ENCODE measurements at regions not wholly inside any gene's neighbourhood (a gene's known extent, or its start where the extent isn't known, plus 50 kb on each side); places are given as distances from the start of the nearest gene placed in this dataset.

- H3K27me3 ChIP-seq (ENCODE audit: control insufficient read depth, insufficient read depth, low read length), result no peaks in the 10 kb centered on the region
- no peaks in the 10 kb centered on the region for H3K4me1 ChIP-seq (ENCODE audit: control insufficient read depth, insufficient read depth, low read length)
- intact Hi-C loops (cut with micrococcal nuclease; ENCODE audit: unreplicated experiment), result no loop called here
- TF ChIP-seq CTCF (IDR thresholded peaks at IDR 0.05) (no peak), REST (IDR thresholded peaks at IDR 0.05; ENCODE audit: insufficient read depth in 1 of 2, low read depth in 2 of 2, low read length in 1 of 2) (no peak), POLR2AphosphoS5 (IDR thresholded peaks at IDR 0.05; ENCODE audit: low read depth, low read length) (no peak)
- DNase-seq (ENCODE audit: low read depth, low spot score) (no peak), ATAC-seq (no peak)
- in situ Hi-C loops (cut with HindIII; ENCODE audit: low pct_unique_long_range_greater_than_20kb, low sequenced_read_pairs), result no loop called here
- H3K9me3 ChIP-seq (ENCODE audit: control insufficient read depth, insufficient read depth, low read depth, low read length), result no peaks in the 10 kb centered on the region
- no peak overlapping the region for H3K27ac ChIP-seq (ENCODE audit: low read length)
- no peak overlapping the region for H3K4me3 ChIP-seq (ENCODE audit: low read depth in 2 of 2, low read length in 2 of 2)
- ChIA-PET CTCF (no interaction called here), POLR2A (no interaction called here)
- no peaks in the 10 kb centered on the region for H3K36me3 ChIP-seq (ENCODE audit: control insufficient read depth, insufficient read depth, low read length)
- BruUV-seq (replicated peaks), result no TSS peak
Measured at GRCh38 chr21:15405214-15405613, 324.6 kb upstream of the USP25 start.

- H3K4me3 ChIP-seq (ENCODE audit: low read depth in 2 of 2, low read length in 2 of 2), result no peak overlapping the region
- no peak for ATAC-seq
- no peaks in the 10 kb centered on the region for H3K36me3 ChIP-seq (ENCODE audit: control insufficient read depth, insufficient read depth, low read length)
- intact Hi-C loops (cut with micrococcal nuclease; ENCODE audit: unreplicated experiment), result no loop called here
- no peak for DNase-seq (ENCODE audit: low read depth, low spot score)
- no peaks in the 10 kb centered on the region for H3K27me3 ChIP-seq (ENCODE audit: control insufficient read depth, insufficient read depth, low read length)
- no TSS peak for BruUV-seq (replicated peaks)
- in situ Hi-C loops (cut with HindIII; ENCODE audit: low pct_unique_long_range_greater_than_20kb, low sequenced_read_pairs), result no loop called here
- POLR2A ChIA-PET, result no interaction called here
- TF ChIP-seq CTCF (IDR thresholded peaks at IDR 0.05), result no peak
- no peak for TF ChIP-seq REST (IDR thresholded peaks at IDR 0.05; ENCODE audit: insufficient read depth in 1 of 2, low read depth in 2 of 2, low read length in 1 of 2)
- TF ChIP-seq TCF7L2 (IDR thresholded peaks at IDR 0.05; ENCODE audit: low read depth, low read length), result no peak
- H3K27ac ChIP-seq (ENCODE audit: low read length), result no peak overlapping the region
- CTCF ChIA-PET, result no interaction called here
- no peaks in the 10 kb centered on the region for H3K9me3 ChIP-seq (ENCODE audit: control insufficient read depth, insufficient read depth, low read depth, low read length)
- H3K4me1 ChIP-seq (ENCODE audit: control insufficient read depth, insufficient read depth, low read length), result no peaks in the 10 kb centered on the region
Measured at GRCh38 chr21:15406791-15407190, 323.0 kb upstream of the USP25 start.

Measured in Panc1 (cell line).